ENCODE measurements at regions not wholly inside any gene's neighbourhood (a gene's known extent, or its start where the extent isn't known, plus 50 kb on each side); places are given as distances from the start of the nearest gene placed in this dataset.

GRCh38 chr4:26176598-26177149, 144.1 kb upstream of the RBPJ start:
- TF ChIP-seq POLR2A (IDR thresholded peaks at IDR 0.05; ENCODE audit: low read length) (no peak), GATA1 (IDR thresholded peaks at IDR 0.05; ENCODE audit: low read depth, low read length) (no peak)

All from erythroblast (primary cell).